OCI-LY3 (cell line): ENCODE measurements at regions not wholly inside any gene's neighbourhood (a gene's known extent, or its start where the extent isn't known, plus 50 kb on each side); places are given as distances from the start of the nearest gene placed in this dataset.

Experiments used
- CTCF ChIP-seq: fragments of 200-600, 300-600 bp; sonication (generic); IDR thresholded peaks from 2 replicates; pipeline ENCODE4 v1.5.1; 2014; ENCODE audit warnings: antibody characterized with exemption, low read length, low read depth
- EZH2phosphoT487 ChIP-seq: fragments of 200-600 bp; shearing (Covaris generic); IDR thresholded peaks from 2 replicates; pipeline ENCODE4 v1.6.1; 2018; ENCODE audit warnings: antibody characterized with exemption, mixed run types, low read depth

DNA sequence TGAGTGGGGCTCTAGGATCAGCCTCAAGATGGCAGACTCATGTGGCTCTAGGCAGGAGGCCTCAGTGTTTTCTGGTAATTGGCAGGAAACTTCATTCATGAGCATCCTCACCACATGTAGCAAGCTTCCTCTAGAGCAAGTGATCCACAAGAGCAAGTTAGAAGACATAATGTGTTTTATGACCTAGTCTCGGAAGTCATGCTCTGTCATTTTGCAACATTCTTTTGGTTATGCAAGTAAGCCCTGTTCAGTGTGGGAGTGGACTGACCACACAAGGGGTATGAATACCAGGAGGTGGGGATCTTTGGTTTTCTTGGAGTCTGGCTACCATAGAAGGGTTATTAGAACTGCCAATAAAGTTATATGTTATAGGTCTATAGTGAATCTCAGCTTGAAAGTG lies 66.8 kb upstream of the STK39 start:
- no peak for TF ChIP-seq CTCF
- TF ChIP-seq EZH2phosphoT487: no peak
